Endothelial cell (in vitro differentiated cells): ENCODE measurements at regions not wholly inside any gene's neighbourhood (a gene's known extent, or its start where the extent isn't known, plus 50 kb on each side); places are given as distances from the start of the nearest gene placed in this dataset.
"Not testable (repeated sequence)": the region's sequence is repeated elsewhere in the genome, so short reads cannot be mapped to it uniquely, and the experiment has no call there.

ENCODE experiments used
- DNase-seq: peaks from one replicate; pipeline ENCODE4 v3.0.0; 2021; ENCODE audit warnings: low spot score
- H3K27ac Mint-ChIP-seq: one replicate; pipeline ENCODE4 v1.8.0; 2021; ENCODE audit warnings: mixed read lengths, inconsistent platforms; ENCODE audit not compliant: unreplicated experiment
- H3K27me3 Mint-ChIP-seq: one replicate; pipeline ENCODE4 v1.8.0; 2021; ENCODE audit warnings: mild to moderate bottlenecking, moderate library complexity, mixed read lengths, inconsistent platforms; ENCODE audit not compliant: unreplicated experiment
- H3K36me3 Mint-ChIP-seq: one replicate; pipeline ENCODE4 v1.8.0; 2021; ENCODE audit warnings: mild to moderate bottlenecking, low read depth, mixed read lengths, inconsistent platforms; ENCODE audit not compliant: unreplicated experiment
- H3K4me1 Mint-ChIP-seq: one replicate; pipeline ENCODE4 v1.8.0; 2021; ENCODE audit warnings: mild to moderate bottlenecking, mixed read lengths, inconsistent platforms; ENCODE audit not compliant: unreplicated experiment
- H3K4me3 Mint-ChIP-seq: one replicate; pipeline ENCODE4 v1.8.0; 2021; ENCODE audit warnings: mild to moderate bottlenecking, mixed read lengths, inconsistent platforms; ENCODE audit not compliant: unreplicated experiment
- H3K9me3 Mint-ChIP-seq: one replicate; pipeline ENCODE4 v1.8.0; 2021; ENCODE audit warnings: mixed read lengths, inconsistent platforms; ENCODE audit not compliant: unreplicated experiment
- TF ChIP-seq, protein P1 (sequence below): fragments of 200-600 bp; sonication (generic); IDR thresholded peaks from one replicate; pipeline ENCODE4 v1.5.0; 2021; ENCODE audit warnings: antibody characterized with exemption; ENCODE audit not compliant: unreplicated experiment

DNA sequence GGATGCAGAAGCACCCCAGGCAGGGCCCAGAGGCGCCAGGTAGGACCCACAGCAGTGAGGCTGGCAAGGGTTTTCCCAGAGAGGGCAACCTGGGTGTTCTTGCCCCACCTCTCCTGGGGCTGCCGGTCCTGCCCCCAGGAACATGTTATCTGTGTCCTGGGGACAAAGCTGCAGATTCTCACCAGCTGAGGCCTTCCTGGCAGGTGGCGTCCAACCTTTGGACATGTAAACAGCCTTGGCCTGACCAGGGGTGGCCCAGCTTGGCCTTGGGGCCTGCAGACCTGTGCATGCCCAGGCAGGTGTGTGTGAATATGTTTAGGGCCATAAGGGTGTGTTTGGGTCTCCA, 101.8 kb upstream of the LARP1 start:
- H3K36me3 Mint-ChIP-seq: no peaks in the 10 kb centered on the region
- no peak for DNase-seq
- H3K9me3 Mint-ChIP-seq: no peaks in the 10 kb centered on the region
- peaks cover 3% of the 10 kb centered on the region for H3K27me3 Mint-ChIP-seq
- no peak overlapping the region for H3K27ac Mint-ChIP-seq
- H3K4me1 Mint-ChIP-seq: peaks cover 8% of the 10 kb centered on the region
- H3K4me3 Mint-ChIP-seq: no peak overlapping the region
- TF ChIP-seq, protein P1, sequence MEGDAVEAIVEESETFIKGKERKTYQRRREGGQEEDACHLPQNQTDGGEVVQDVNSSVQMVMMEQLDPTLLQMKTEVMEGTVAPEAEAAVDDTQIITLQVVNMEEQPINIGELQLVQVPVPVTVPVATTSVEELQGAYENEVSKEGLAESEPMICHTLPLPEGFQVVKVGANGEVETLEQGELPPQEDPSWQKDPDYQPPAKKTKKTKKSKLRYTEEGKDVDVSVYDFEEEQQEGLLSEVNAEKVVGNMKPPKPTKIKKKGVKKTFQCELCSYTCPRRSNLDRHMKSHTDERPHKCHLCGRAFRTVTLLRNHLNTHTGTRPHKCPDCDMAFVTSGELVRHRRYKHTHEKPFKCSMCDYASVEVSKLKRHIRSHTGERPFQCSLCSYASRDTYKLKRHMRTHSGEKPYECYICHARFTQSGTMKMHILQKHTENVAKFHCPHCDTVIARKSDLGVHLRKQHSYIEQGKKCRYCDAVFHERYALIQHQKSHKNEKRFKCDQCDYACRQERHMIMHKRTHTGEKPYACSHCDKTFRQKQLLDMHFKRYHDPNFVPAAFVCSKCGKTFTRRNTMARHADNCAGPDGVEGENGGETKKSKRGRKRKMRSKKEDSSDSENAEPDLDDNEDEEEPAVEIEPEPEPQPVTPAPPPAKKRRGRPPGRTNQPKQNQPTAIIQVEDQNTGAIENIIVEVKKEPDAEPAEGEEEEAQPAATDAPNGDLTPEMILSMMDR: no peak

DNA sequence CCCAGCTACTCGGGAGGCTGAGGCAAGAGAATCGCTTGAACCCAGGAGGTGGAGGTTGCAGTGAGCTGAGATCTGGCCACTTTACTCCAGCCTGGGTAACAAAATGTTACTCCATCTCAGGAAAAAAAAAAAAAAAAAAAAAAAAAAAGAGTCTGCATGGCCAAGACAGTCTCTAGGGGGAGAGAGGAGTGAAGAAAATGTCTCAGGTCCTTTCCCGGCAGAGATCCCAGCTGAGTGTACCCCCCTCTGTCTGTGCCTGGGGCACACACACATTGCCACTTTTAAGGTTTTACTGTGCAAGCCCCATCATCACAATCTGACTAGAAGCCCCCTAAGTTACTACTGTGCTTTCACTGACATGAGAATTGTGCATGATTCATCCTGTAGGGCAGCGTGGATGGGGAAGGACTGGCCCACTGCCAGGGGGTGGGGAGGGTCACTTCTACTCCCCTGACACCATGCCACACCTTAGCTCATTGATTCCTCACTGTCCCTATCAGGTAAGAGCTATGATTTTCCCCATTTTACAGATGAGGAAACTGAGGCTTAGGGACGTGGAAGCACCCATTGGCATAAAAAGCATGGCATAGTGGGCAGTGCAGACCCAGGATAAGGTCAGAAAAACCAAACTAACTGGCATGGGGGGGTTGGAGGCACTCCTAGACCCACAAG, 102.3 kb upstream of the LARP1 start:
- H3K4me1 Mint-ChIP-seq: peaks cover 8% of the 10 kb centered on the region
- peaks cover 3% of the 10 kb centered on the region for H3K27me3 Mint-ChIP-seq
- H3K4me3 Mint-ChIP-seq: no peak overlapping the region
- TF ChIP-seq, protein P1: no peak
- H3K9me3 Mint-ChIP-seq: no peaks in the 10 kb centered on the region
- H3K27ac Mint-ChIP-seq: no peak overlapping the region
- no peaks in the 10 kb centered on the region for H3K36me3 Mint-ChIP-seq
- DNase-seq: no peak

DNA sequence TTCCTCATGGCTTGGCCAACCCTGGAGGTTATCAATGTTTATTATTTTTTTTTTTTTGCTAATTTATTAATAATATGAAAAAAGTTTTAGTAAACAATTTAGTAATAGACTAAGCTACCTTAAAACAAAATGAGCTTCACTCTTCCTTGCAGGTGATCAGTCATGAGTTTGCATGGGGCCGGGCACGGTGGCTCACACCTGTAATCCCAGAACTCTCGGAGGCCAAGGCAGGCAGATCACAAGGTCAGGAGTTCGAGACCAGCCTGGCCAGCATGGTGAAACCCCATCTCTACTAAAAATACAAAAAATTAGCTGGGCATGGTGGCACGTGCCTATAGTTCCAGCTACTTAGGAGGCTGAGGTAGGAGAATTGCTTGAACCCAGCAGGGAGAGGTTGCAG, 103.4 kb upstream of the LARP1 start:
- DNase-seq, H3K4me3 Mint-ChIP-seq, H3K27me3 Mint-ChIP-seq, H3K36me3 Mint-ChIP-seq, H3K4me1 Mint-ChIP-seq, H3K9me3 Mint-ChIP-seq, H3K27ac Mint-ChIP-seq: not testable (repeated sequence)

DNA sequence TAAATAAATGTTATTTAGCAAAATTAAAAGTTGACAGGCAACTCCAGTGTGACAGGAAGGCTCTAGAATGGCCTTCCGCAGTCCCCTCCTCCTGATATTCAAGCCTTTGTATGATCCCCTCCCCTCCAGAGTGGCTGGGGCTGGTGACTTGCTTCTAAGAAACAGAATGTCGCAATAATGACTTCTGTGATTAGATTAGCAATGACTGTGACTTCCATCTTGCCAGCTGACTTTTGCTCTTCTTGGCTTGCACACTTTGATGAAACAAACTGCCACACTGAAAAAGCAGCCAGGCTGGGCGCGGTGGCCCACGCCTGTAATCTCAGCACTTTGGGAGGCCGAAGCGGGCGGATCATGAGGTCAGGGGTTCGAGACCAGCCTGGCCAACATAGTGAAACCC, 106.5 kb upstream of the LARP1 start:
- TF ChIP-seq, protein P1: no peak
- DNase-seq: no peak
- Mint-ChIP-seq H3K4me3 (no peak overlapping the region), H3K36me3 (peaks cover 4% of the 10 kb centered on the region), H3K4me1 (no peaks in the 10 kb centered on the region), H3K9me3 (peaks cover 6% of the 10 kb centered on the region), H3K27me3 (no peaks in the 10 kb centered on the region), H3K27ac (no peak overlapping the region)

DNA sequence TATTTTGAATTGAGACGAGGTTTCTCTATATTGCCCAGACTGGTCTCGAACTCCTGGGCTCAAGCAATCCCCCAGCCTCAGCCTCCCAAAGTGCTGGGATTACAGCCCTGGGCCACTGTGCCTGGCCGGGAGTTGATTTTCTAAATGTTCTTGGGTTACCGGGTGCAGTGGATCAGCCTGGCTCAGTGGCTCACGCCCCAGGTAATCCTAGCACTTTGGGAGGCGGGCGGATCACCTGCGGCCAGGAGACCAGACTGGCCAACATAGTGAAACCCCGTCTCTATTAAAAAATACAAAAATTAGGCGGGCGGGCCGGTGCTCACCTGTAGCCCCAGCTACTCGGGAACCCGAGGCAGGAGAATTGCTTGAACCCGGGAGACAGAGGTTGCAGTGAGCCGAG, 106.9 kb upstream of the LARP1 start:
- H3K4me1 Mint-ChIP-seq: no peaks in the 10 kb centered on the region
- H3K36me3 Mint-ChIP-seq: peaks cover 7% of the 10 kb centered on the region
- no peak overlapping the region for H3K27ac Mint-ChIP-seq
- DNase-seq: no peak
- TF ChIP-seq, protein P1: no peak
- H3K9me3 Mint-ChIP-seq: peaks cover 11% of the 10 kb centered on the region
- H3K27me3 Mint-ChIP-seq: no peaks in the 10 kb centered on the region
- no peak overlapping the region for H3K4me3 Mint-ChIP-seq
